HUES6 (cell line): ENCODE measurements at regions not wholly inside any gene's neighbourhood (a gene's known extent, or its start where the extent isn't known, plus 50 kb on each side); places are given as distances from the start of the nearest gene placed in this dataset.
A peak's percentile ranks its signal among the peaks of the same experiment; 100 is the strongest.

Experiments
- H3K27ac ChIP-seq: 2 replicates; pipeline ENCODE4 v1.7.0; 2013; ENCODE audit warnings: low read depth, mild to moderate bottlenecking, low read length, inconsistent platforms
- H3K27me3 ChIP-seq: 2 replicates; pipeline ENCODE4 v1.6.1; 2013; ENCODE audit warnings: low read length; ENCODE audit not compliant: control insufficient read depth, insufficient read depth
- H3K36me3 ChIP-seq: 2 replicates; pipeline ENCODE4 v1.6.1; 2013; ENCODE audit warnings: low read length; ENCODE audit not compliant: control insufficient read depth, insufficient read depth
- H3K4me1 ChIP-seq: 2 replicates; pipeline ENCODE4 v1.6.1; 2013; ENCODE audit warnings: low read length; ENCODE audit not compliant: control insufficient read depth, insufficient read depth
- H3K4me3 ChIP-seq: 2 replicates; pipeline ENCODE4 v1.5.1; 2013; ENCODE audit warnings: low read depth, low read length
- H3K9ac ChIP-seq: one replicate; pipeline ENCODE4 v1.6.1; 2013; ENCODE audit warnings: mild to moderate bottlenecking, low read length
- H3K9me3 ChIP-seq: 2 replicates; pipeline ENCODE4 v1.6.1; 2013; ENCODE audit warnings: low read depth, low read length; ENCODE audit not compliant: control insufficient read depth, insufficient read depth

DNA sequence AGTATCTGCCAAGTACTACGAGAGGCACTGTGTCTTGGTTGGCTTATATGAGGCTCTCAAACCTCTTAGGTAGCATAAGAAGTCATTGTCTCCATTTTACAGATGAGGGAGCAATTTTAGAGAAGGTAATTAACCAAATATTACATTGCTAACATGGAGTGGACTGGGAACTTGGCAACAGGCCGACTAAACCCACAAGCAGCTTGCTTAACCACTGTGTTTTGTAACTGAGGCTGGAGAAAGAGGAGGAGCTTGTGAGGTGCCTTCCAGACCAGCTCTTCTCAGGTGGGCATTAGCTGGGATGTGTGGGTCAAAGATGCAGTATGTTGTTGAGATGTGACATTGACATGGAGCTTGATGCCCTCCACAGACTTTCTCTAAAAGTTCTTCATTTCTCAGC, 835.6 kb upstream of the RBFOX1 start:
- H3K36me3 ChIP-seq = no peaks in the 10 kb centered on the region
- H3K4me3 ChIP-seq = no peak overlapping the region
- no peak overlapping the region for H3K9ac ChIP-seq
- H3K27ac ChIP-seq = no peak overlapping the region
- H3K27me3 ChIP-seq = no peaks in the 10 kb centered on the region
- H3K9me3 ChIP-seq = no peaks in the 10 kb centered on the region
- H3K4me1 ChIP-seq = peaks cover 5% of the 10 kb centered on the region; the same call in 1 of the 2 replicates

DNA sequence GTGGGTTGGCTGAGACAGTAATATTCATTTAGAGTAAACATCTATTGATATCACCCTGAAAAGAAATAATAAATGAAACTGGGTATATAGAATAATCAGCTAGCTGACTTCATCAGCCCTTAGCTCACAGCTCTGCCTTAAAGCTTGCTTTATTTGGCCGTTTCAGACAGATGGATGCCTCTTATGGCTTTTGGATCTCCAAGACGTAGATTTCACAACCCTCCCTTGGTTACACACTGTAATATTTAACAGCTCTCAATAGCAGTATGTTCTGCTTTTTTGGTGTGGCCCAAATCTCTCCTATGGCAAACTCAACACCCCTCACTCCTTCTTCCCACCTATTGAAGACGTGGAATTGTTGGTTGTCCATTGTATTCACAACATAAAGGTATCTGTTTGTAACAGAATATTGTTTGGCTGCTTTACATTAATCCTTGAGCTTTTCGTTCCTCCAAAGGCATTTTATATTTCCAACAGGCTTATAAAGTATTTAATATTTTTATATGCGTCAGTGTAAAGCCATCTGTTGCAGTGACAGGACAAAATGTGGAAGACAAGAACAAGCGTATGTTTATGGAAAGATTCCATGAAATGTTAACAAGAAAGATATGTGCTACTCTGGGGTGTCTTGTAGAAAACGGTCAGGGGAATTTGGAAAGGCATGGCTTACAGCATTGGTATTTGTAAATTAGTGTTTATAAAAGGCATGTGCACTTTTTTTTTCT, 837.0 kb upstream of the RBFOX1 start:
- no peak overlapping the region for H3K4me3 ChIP-seq
- no peaks in the 10 kb centered on the region for H3K36me3 ChIP-seq
- H3K27ac ChIP-seq = no peak overlapping the region
- H3K9ac ChIP-seq = no peak overlapping the region
- no peaks in the 10 kb centered on the region for H3K9me3 ChIP-seq
- H3K27me3 ChIP-seq = no peaks in the 10 kb centered on the region
- peaks cover 5% of the 10 kb centered on the region; the same call in 1 of the 2 replicates for H3K4me1 ChIP-seq

DNA sequence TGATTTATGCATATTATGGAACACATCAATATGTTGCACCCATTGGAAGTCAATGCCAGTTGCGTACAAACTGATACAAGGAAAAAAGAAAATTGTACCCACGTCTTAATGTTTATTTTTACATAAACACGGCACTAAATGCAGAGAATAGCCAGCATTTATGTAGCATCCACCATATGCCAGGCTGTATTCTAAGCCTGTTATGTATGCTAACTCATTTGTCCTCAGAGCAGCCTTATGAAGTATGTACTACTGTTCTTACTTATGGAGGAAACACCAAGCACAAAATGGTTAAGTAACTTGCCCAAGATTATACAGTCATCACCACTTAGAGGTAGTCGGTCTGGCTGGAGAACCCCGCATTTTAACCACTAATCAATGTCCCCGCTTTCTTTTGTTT, 837.9 kb upstream of the RBFOX1 start:
- Histone ChIP-seq H3K27me3 (no peaks in the 10 kb centered on the region), H3K36me3 (no peaks in the 10 kb centered on the region), H3K9ac (no peak overlapping the region), H3K27ac (no peak overlapping the region), H3K4me1 (peaks cover 5% of the 10 kb centered on the region; the same call in 1 of the 2 replicates), H3K9me3 (no peaks in the 10 kb centered on the region), H3K4me3 (no peak overlapping the region)

DNA sequence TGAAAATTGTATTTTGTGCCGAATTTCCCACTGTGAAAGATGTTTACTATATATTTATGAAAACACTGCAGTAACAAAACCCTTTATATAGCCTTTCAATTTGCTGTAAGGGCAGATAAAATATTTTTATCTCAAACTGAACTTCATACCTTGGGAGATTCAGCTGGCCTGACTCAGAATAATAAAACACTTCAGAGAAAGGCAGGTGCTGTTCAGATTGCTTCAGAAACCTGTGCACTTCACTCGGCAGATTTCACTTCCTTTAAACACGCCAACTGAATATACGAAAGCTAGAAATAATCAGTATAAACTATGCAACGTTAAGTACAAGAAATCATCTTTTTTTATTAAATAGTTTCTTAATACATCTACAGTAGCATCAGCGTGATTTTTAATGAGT, 839.1 kb upstream of the RBFOX1 start:
- Histone ChIP-seq H3K9ac (no peak overlapping the region), H3K36me3 (no peaks in the 10 kb centered on the region), H3K9me3 (no peaks in the 10 kb centered on the region), H3K4me3 (no peak overlapping the region), H3K27ac (no peak overlapping the region), H3K27me3 (no peaks in the 10 kb centered on the region), H3K4me1 (peaks cover 5% of the 10 kb centered on the region; the same call in 1 of the 2 replicates)

DNA sequence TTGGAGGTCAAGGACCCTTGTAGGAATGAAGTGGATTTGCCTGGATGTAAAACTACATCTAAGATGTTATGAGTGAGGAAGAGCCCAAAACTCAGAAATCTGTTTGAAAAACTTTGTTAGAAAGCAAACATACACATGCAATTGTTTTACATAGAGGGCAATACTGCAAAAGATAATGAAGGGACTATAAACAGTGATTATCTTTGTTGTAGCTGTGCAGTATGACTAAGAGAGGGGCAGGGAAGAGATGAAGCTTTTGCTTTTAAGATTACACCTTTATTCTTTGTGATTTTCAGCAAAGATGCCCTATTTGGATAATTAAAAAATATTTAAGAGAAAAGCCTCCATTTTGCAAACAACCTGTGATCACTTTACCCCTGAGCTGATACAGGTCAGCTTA, 839.9 kb upstream of the RBFOX1 start:
- no peaks in the 10 kb centered on the region for H3K27me3 ChIP-seq
- no peak overlapping the region for H3K4me3 ChIP-seq
- H3K36me3 ChIP-seq = no peaks in the 10 kb centered on the region
- H3K4me1 ChIP-seq = peaks cover 5% of the 10 kb centered on the region; the same call in 1 of the 2 replicates
- no peak overlapping the region for H3K9ac ChIP-seq
- no peak overlapping the region for H3K27ac ChIP-seq
- H3K9me3 ChIP-seq = no peaks in the 10 kb centered on the region

DNA sequence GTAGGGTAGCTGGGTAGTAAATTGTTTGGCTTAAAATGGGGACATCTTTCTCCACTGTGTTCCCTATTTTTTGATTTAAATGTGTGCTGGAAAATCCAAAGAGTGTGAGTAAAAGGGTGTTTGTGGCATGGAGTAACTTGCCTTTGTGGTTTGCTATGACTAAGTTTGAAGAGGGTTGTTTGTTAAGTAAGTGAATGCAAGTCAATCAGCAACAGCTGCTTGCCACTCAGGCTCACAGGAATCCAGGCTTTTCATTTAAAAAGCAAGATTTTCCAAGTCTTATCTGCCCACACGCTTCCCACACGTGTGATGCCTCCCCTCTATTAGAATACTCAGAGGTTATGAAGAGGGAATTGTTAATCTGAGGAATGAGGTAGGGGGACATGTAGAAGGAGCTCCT, 847.7 kb upstream of the RBFOX1 start:
- 0 out of 2 replicates have a peak, but pooled peaks cover 2% of the 10 kb centered on the region for H3K4me1 ChIP-seq
- no peaks in the 10 kb centered on the region for H3K36me3 ChIP-seq
- H3K27ac ChIP-seq = no peak overlapping the region
- peaks cover 49% of the 10 kb centered on the region for H3K27me3 ChIP-seq
- H3K9ac ChIP-seq = no peak overlapping the region
- H3K9me3 ChIP-seq = no peaks in the 10 kb centered on the region
- H3K4me3 ChIP-seq = no peak overlapping the region

DNA sequence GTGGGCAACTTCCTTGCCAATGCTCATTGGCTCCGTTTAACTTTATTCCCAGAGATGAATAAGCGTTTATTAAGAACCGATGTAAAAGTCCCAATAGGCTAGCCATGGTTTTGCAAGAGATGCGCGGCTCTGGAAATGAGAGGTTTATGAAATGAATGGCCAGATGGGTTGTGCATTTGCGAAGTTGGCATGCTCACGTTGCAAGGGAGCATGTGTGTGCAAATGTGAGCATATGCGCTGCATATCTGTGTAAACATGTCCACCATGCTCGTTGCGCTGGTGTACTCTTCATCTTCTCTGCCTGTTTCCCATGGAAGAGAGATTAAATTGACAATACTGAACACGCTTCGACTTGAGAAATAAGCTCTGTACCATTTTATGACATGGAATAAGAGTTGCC, 848.6 kb upstream of the RBFOX1 start:
- H3K4me3 ChIP-seq = peak overlapping the region; percentile 54
- no peaks in the 10 kb centered on the region for H3K36me3 ChIP-seq
- 0 out of 2 replicates have a peak, but pooled peaks cover 2% of the 10 kb centered on the region for H3K4me1 ChIP-seq
- H3K9me3 ChIP-seq = no peaks in the 10 kb centered on the region
- no peak overlapping the region for H3K27ac ChIP-seq
- peaks cover 49% of the 10 kb centered on the region for H3K27me3 ChIP-seq
- no peak overlapping the region for H3K9ac ChIP-seq

DNA sequence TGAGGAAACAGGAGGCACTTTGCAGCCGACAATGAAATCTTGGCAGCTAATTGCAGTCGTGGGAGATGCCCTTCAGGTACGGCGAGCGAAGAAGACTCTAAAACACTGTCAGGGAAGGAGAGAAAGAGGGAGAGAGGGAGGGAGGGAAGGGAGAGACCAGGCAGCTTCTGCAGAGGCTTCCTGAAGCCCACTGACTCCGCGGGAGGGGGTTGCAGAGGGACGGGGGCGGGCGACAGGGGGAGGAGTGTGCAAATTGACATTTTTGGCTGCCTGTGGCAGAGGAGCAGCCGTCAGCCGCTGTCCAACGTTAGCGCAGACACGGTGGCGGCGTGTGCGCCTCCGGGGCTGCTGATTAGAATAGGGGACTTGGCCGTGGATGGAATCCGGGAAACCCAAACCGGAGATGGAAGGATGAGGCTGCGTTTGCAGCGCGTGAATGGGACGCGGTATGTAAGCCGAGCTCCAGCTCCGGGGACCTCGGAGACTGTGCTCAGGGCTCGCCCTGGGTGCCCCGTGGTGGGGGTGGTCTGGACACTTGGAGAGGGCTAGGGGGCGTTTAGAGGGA, 849.1 kb upstream of the RBFOX1 start:
- Histone ChIP-seq H3K36me3 (no peaks in the 10 kb centered on the region), H3K27me3 (peaks cover 49% of the 10 kb centered on the region), H3K4me1 (0 out of 2 replicates have a peak, but pooled peaks cover 2% of the 10 kb centered on the region), H3K4me3 (peak overlapping the region; percentile 54), H3K9me3 (no peaks in the 10 kb centered on the region), H3K27ac (no peak overlapping the region), H3K9ac (no peak overlapping the region)

DNA sequence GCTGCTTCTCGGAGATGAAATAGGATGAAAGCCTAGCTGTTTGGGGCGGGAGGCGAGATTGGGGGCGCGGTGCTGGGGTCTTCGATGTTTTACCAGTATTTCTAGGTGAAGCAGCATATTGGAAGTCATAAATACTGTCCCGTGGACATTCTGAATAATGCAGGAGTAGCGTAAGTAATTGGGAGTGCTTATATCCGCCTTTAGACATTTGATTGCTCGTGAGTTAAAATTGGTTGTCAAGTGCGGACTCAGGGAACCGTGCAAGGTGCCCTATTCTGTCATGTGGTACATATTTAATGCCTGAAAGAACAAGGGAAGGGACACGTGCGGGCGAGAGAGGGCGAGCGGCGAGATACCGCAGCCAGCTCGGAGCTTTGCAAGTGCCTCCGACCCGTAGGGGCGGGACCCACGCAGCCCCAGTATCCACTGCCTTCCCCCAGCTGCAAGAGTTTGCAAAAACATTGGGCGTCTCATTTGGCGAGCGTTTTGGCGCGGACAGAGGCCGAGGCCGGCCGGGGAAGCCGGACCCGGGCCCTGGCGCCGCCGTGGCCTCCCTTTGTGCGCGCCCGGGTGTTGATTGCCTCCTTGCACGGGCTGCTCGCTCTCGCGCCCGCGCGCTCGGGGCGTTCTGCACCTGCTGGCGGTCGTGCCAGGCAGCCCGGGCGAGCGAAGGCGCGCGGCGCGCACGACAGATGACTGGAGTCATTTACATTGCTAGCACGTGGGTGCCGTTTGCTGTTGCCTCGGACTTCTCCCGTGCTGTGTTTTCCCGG, 849.8 kb upstream of the RBFOX1 start:
- H3K4me3 ChIP-seq = peak overlapping the region; percentile 54
- no peak overlapping the region for H3K27ac ChIP-seq
- H3K4me1 ChIP-seq = 0 out of 2 replicates have a peak, but pooled peaks cover 2% of the 10 kb centered on the region
- H3K9ac ChIP-seq = no peak overlapping the region
- H3K9me3 ChIP-seq = no peaks in the 10 kb centered on the region
- peaks cover 49% of the 10 kb centered on the region for H3K27me3 ChIP-seq
- H3K36me3 ChIP-seq = no peaks in the 10 kb centered on the region

DNA sequence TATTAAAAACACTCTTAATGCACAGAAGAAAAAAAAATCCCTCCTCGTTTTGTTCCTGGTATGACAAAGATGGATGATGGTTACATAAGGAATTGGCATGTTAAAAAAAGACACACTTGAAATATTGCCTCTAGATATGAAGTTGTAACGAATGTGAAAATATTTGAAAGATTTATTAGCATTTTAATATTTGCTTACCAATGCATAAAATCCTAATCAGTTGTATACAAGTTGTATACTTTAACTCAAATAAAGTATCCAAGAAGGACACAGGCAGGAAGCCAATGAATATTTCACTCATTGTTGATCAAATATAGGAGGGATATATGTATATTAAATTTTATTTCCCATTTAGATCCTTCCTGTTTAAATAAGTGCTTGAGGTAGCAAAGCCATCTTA, 850.8 kb upstream of the RBFOX1 start:
- Histone ChIP-seq H3K9me3 (0 out of 2 replicates have a peak, but pooled peaks cover 4% of the 10 kb centered on the region), H3K4me3 (no peak overlapping the region), H3K4me1 (0 out of 2 replicates have a peak, but pooled peaks cover 2% of the 10 kb centered on the region), H3K27me3 (peaks cover 49% of the 10 kb centered on the region), H3K9ac (no peak overlapping the region), H3K27ac (no peak overlapping the region), H3K36me3 (no peaks in the 10 kb centered on the region)

DNA sequence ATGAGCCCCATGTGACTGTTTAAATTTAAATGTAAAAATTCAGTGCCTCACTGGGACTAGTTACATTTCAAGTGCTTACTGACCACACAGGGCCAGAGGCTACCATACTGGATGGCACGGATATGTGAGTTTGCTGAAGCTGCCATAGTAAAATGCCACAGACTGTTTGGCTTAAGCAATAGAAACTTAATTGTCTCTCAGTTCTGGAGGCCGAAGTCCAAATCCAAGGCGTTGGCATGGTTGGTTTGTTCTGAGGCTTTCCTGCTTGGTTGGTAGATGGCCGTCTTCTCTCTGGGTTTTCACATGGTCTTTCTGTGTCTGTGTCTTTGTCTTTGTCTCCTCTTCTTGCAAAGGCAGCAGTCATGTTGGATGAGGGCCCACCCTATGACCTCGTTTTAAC, 878.9 kb upstream of the RBFOX1 start:
- Histone ChIP-seq H3K4me1 (no peaks in the 10 kb centered on the region), H3K4me3 (no peak overlapping the region), H3K9me3 (no peaks in the 10 kb centered on the region), H3K27me3 (no peaks in the 10 kb centered on the region), H3K36me3 (no peaks in the 10 kb centered on the region), H3K27ac (no peak overlapping the region), H3K9ac (no peak overlapping the region)
